SK-N-SH (cell line): ENCODE measurements at regions not wholly inside any gene's neighbourhood (a gene's known extent, or its start where the extent isn't known, plus 50 kb on each side); places are given as distances from the start of the nearest gene placed in this dataset.

Source experiments
- CTCF ChIA-PET: fragments of 300-600, 350-600 bp; formaldehyde crosslinking; extraction: SDS; loops from one replicate; lab custom pipeline; 2021; lab: Yijun Ruan, JAX
- POLR2A ChIA-PET: fragments of 350-600 bp; sonication (Branson Sonifier 250); formaldehyde crosslinking; extraction: SDS; loops from one replicate; lab custom pipeline; 2020; ENCODE audit warnings: antibody characterized with exemption, inconsistent platforms; lab: Yijun Ruan, JAX
- DNase-seq: peaks from one replicate; pipeline ENCODE4 v3.0.0; 2012
- H2AFZ ChIP-seq: fragments of 200-600 bp; sonication (generic); 2 replicates; pipeline ENCODE4 v1.8.1; 2016; ENCODE audit warnings: antibody characterized with exemption, mild to moderate bottlenecking, low read depth
- H3F3A ChIP-seq: fragments of 200-600 bp; sonication (generic); replicated peaks from 2 replicates; pipeline ENCODE3; 2016; ENCODE audit warnings: antibody characterized with exemption, mild to moderate bottlenecking; ENCODE audit not compliant: insufficient read depth
- H3K27ac ChIP-seq, 2 experiments: fragments of 200-500 bp in 1 of 2; fragments of 200-600 bp in 1 of 2; sonication (Bioruptor generic) in 1 of 2; sonication (generic), shearing (Covaris generic) in 1 of 2; 2 replicates each; pipeline versions ENCODE4 v1.5.1 to v1.6.1; 2014 to 2016; ENCODE audit warnings: low read depth in 2 of 2, inconsistent platforms in 1 of 2, low read length in 1 of 2, mild to moderate bottlenecking in 1 of 2, mixed read lengths in 1 of 2
- H3K27me3 ChIP-seq: fragments of 200-600 bp; sonication (generic), shearing (Covaris generic); 2 replicates; pipeline ENCODE4 v1.6.1; 2016; ENCODE audit warnings: mixed run types; ENCODE audit not compliant: insufficient read depth
- H3K36me3 ChIP-seq, 2 experiments: fragments of 200-500 bp in 1 of 2; fragments of 200-600 bp in 1 of 2; sonication (Bioruptor generic) in 1 of 2; sonication (generic) in 1 of 2; replicated peaks in 1 of 2; 2 replicates each; pipeline versions ENCODE3 to v1.5.1; 2014 to 2016; ENCODE audit warnings: low read length in 1 of 2, mild to moderate bottlenecking in 1 of 2; ENCODE audit not compliant: insufficient read depth in 2 of 2, control insufficient read depth in 1 of 2
- H3K4me1 ChIP-seq, 2 experiments: fragments of 200-500 bp in 1 of 2; fragments of 200-600 bp in 1 of 2; sonication (Bioruptor generic) in 1 of 2; sonication (generic), shearing (Covaris generic) in 1 of 2; 2 replicates each; pipeline versions ENCODE4 v1.5.1 to v1.6.1; 2014 to 2016; ENCODE audit warnings: low read depth in 1 of 2, low read length in 1 of 2, mixed run types in 1 of 2; ENCODE audit not compliant: insufficient read depth in 2 of 2, control insufficient read depth in 1 of 2
- H3K4me2 ChIP-seq: fragments of 200-600 bp; sonication (generic), shearing (Covaris generic); 2 replicates; pipeline ENCODE4 v1.6.1; 2017; ENCODE audit warnings: mixed run types
- H3K4me3 ChIP-seq, 2 experiments: fragments of 200-500 bp in 1 of 2; fragments of 200-600 bp in 1 of 2; sonication (Bioruptor generic) in 1 of 2; sonication (generic), shearing (Covaris generic) in 1 of 2; 2 replicates each; pipeline versions ENCODE4 v1.5.1 to v1.8.1; 2014 to 2016; ENCODE audit warnings: low read depth in 2 of 2, inconsistent platforms in 1 of 2, low read length in 1 of 2, mild to moderate bottlenecking in 1 of 2, mixed read lengths in 1 of 2, moderate library complexity in 1 of 2
- H3K79me2 ChIP-seq: fragments of 200-600 bp; sonication (generic); 2 replicates; pipeline ENCODE4 v1.8.1; 2017; ENCODE audit warnings: mild to moderate bottlenecking; ENCODE audit not compliant: insufficient read depth
- H3K9ac ChIP-seq: fragments of 200-600 bp; sonication (generic); 2 replicates; pipeline ENCODE4 v1.6.1; 2017; ENCODE audit warnings: mixed run types
- H3K9me2 ChIP-seq: fragments of 200-600 bp; sonication (generic); 2 replicates; pipeline ENCODE4 v1.6.1; 2017; ENCODE audit warnings: mixed run types
- H3K9me3 ChIP-seq: fragments of 200-600 bp; sonication (generic); 2 replicates; pipeline ENCODE4 v1.6.1; 2017; ENCODE audit warnings: mixed run types, mild to moderate bottlenecking, moderate library complexity
- H4K20me1 ChIP-seq: fragments of 200-600 bp; sonication (generic); 2 replicates; pipeline ENCODE4 v1.6.1; 2017; ENCODE audit warnings: mild to moderate bottlenecking, mixed run types; ENCODE audit not compliant: insufficient read depth
- CHD2 ChIP-seq: fragments of 150-350 bp; IDR thresholded peaks from 2 replicates; pipeline ENCODE4 v1.6.1; 2018; ENCODE audit warnings: low read length; ENCODE audit not compliant: partially characterized antibody
- ELF1 ChIP-seq: IDR thresholded peaks from 2 replicates; pipeline ENCODE4 v1.4.0; 2012
- FOXJ3 ChIP-seq: sonication (generic); formaldehyde crosslinking; IDR thresholded peaks from 2 replicates; pipeline ENCODE4 v1.5.1; 2020; ENCODE audit warnings: mild to moderate bottlenecking, missing genetic modification reagents
- GABPA ChIP-seq: IDR thresholded peaks from 2 replicates; pipeline ENCODE4 v1.4.0; 2012; ENCODE audit warnings: low read depth, mild to moderate bottlenecking
- JUND ChIP-seq: IDR thresholded peaks from 2 replicates; pipeline ENCODE4 v1.4.0; 2012
- NRF1 ChIP-seq: IDR thresholded peaks from 2 replicates; pipeline ENCODE4 v1.6.1; 2012; ENCODE audit warnings: low read depth, mild to moderate bottlenecking, low read length
- RXRA ChIP-seq: IDR thresholded peaks from 2 replicates; pipeline ENCODE4 v1.4.0; 2012; ENCODE audit warnings: low read depth, mild to moderate bottlenecking, borderline replicate concordance
- SMC3 ChIP-seq: IDR thresholded peaks from 2 replicates; pipeline ENCODE4 v1.6.1; 2012; ENCODE audit warnings: low read depth, low read length, improper control_type of control experiment
- TEAD4 ChIP-seq: IDR thresholded peaks from 2 replicates; pipeline ENCODE4 v1.4.0; 2012; ENCODE audit warnings: mild to moderate bottlenecking, borderline replicate concordance; ENCODE audit not compliant: insufficient read depth
- WGBS: methylation state at CpG from one replicate; pipeline ENCODE4 v1.1.6; 2017; ENCODE audit warnings: low lambda C conversion rate; 5-methylcytosine and 5-hydroxymethylcytosine counted together
- TF ChIP-seq, protein P1 (sequence below): IDR thresholded peaks from 2 replicates; pipeline ENCODE4 v1.4.0; 2012; ENCODE audit warnings: low read depth, borderline replicate concordance
- TF ChIP-seq, protein P2 (sequence below): fragments of 150-350 bp; IDR thresholded peaks from 2 replicates; pipeline ENCODE4 v1.6.1; 2016; ENCODE audit warnings: mild to moderate bottlenecking, low read depth, low read length
- TF ChIP-seq, protein P3 (sequence below): fragments of 200-600 bp; sonication (generic); IDR thresholded peaks from 2 replicates; pipeline ENCODE4 v1.6.1; 2017; ENCODE audit warnings: antibody characterized with exemption, mild to moderate bottlenecking, moderate library complexity
- TF ChIP-seq, protein P4 (sequence below): IDR thresholded peaks from 2 replicates; pipeline ENCODE4 v1.6.1; 2012; ENCODE audit warnings: mild to moderate bottlenecking, low read depth, low read length, moderate library complexity

DNA sequence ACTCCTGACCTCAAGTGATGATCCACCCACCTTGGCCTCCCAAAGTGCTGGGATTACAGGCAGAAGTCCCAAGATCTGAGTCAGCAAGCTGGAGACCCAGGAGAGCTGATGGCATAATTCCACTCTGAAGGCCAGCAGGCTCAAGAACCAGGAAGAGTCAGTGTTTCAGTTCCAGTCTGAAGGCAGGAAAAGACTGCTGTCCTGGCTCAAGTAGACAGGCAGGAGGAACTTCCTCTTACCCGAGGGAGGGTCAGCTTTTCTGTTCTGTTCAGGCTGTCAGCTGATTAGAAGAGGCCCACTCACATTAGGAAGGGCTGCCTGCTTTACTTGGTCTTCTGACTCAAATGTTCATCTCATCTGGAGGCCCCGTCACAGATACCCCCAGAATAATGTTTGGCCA is 206.0 kb upstream of the MYL2 start:
- H3K4me3 ChIP-seq: no peak overlapping the region
- ChIA-PET POLR2A (no interaction called here), CTCF (interaction anchor here (1.1 to 1.2 kb wide), 2 partner anchors 10 to 12 kb away, joined by 3 read pairs; no protein-coding TSS in a partner anchor)
- no peaks in the 10 kb centered on the region for H3K9me3 ChIP-seq
- H3K9me2 ChIP-seq: no peaks in the 10 kb centered on the region
- no peak overlapping the region for H3K27ac ChIP-seq
- no peaks in the 10 kb centered on the region for H4K20me1 ChIP-seq
- H3K4me1 ChIP-seq: peaks cover 0 to 16% of the 10 kb centered on the region in 2 experiments; a peak in 2 of 4 replicates
- TF ChIP-seq, protein P1, sequence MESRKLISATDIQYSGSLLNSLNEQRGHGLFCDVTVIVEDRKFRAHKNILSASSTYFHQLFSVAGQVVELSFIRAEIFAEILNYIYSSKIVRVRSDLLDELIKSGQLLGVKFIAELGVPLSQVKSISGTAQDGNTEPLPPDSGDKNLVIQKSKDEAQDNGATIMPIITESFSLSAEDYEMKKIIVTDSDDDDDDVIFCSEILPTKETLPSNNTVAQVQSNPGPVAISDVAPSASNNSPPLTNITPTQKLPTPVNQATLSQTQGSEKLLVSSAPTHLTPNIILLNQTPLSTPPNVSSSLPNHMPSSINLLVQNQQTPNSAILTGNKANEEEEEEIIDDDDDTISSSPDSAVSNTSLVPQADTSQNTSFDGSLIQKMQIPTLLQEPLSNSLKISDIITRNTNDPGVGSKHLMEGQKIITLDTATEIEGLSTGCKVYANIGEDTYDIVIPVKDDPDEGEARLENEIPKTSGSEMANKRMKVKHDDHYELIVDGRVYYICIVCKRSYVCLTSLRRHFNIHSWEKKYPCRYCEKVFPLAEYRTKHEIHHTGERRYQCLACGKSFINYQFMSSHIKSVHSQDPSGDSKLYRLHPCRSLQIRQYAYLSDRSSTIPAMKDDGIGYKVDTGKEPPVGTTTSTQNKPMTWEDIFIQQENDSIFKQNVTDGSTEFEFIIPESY: no peak
- TF ChIP-seq, all 33 proteins: peak for 0
- DNase-seq: no peak
- no peaks in the 10 kb centered on the region for H3K79me2 ChIP-seq
- H3K36me3 ChIP-seq: no peaks in the 10 kb centered on the region
- H3F3A ChIP-seq: no peaks in the 10 kb centered on the region
- H3K27me3 ChIP-seq: no peaks in the 10 kb centered on the region
- no peak overlapping the region for H2AFZ ChIP-seq
- no peak overlapping the region for H3K4me2 ChIP-seq
- no peak overlapping the region for H3K9ac ChIP-seq
- WGBS: 30% methylated on average over 2 of the region's 2 CpGs

DNA sequence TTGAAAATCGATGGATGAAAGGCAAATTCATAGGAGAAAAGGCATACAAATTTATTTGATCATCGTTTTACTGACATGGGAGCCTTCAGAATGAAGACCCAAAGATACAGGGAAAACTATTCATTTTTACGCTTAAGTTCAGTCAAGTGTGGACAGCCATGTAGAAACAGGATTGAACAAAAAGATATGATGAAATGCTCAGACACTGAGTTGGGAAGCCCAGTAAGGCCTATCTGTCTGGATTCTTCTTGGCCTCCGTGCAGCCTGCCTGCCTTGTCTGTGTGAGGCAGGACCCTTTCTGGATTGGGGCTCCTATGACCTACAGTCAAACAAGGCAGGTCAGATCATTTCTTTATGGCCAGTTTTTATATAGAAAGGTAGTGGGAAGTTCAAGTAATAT is 203.8 kb upstream of the MYL2 start:
- no peak for DNase-seq
- H4K20me1 ChIP-seq: no peaks in the 10 kb centered on the region
- H2AFZ ChIP-seq: no peak overlapping the region
- H3K4me1 ChIP-seq: peaks cover 0 to 14% of the 10 kb centered on the region in 2 experiments; a peak in 2 of 4 replicates
- H3K9me2 ChIP-seq: no peaks in the 10 kb centered on the region
- ChIA-PET CTCF (no interaction called here), POLR2A (no interaction called here)
- H3K27ac ChIP-seq: no peak overlapping the region
- no peaks in the 10 kb centered on the region for H3K9me3 ChIP-seq
- H3K27me3 ChIP-seq: no peaks in the 10 kb centered on the region
- no peaks in the 10 kb centered on the region for H3K36me3 ChIP-seq
- no peak overlapping the region for H3K9ac ChIP-seq
- no peaks in the 10 kb centered on the region for H3K79me2 ChIP-seq
- no peaks in the 10 kb centered on the region for H3F3A ChIP-seq
- TF ChIP-seq, protein P2, sequence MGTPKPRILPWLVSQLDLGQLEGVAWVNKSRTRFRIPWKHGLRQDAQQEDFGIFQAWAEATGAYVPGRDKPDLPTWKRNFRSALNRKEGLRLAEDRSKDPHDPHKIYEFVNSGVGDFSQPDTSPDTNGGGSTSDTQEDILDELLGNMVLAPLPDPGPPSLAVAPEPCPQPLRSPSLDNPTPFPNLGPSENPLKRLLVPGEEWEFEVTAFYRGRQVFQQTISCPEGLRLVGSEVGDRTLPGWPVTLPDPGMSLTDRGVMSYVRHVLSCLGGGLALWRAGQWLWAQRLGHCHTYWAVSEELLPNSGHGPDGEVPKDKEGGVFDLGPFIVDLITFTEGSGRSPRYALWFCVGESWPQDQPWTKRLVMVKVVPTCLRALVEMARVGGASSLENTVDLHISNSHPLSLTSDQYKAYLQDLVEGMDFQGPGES: no peak
- TF ChIP-seq ELF1: no peak
- TF ChIP-seq GABPA: no peak
- no peak for TF ChIP-seq SMC3
- TF ChIP-seq, protein P3, sequence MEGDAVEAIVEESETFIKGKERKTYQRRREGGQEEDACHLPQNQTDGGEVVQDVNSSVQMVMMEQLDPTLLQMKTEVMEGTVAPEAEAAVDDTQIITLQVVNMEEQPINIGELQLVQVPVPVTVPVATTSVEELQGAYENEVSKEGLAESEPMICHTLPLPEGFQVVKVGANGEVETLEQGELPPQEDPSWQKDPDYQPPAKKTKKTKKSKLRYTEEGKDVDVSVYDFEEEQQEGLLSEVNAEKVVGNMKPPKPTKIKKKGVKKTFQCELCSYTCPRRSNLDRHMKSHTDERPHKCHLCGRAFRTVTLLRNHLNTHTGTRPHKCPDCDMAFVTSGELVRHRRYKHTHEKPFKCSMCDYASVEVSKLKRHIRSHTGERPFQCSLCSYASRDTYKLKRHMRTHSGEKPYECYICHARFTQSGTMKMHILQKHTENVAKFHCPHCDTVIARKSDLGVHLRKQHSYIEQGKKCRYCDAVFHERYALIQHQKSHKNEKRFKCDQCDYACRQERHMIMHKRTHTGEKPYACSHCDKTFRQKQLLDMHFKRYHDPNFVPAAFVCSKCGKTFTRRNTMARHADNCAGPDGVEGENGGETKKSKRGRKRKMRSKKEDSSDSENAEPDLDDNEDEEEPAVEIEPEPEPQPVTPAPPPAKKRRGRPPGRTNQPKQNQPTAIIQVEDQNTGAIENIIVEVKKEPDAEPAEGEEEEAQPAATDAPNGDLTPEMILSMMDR: no peak
- TF ChIP-seq, protein P4, sequence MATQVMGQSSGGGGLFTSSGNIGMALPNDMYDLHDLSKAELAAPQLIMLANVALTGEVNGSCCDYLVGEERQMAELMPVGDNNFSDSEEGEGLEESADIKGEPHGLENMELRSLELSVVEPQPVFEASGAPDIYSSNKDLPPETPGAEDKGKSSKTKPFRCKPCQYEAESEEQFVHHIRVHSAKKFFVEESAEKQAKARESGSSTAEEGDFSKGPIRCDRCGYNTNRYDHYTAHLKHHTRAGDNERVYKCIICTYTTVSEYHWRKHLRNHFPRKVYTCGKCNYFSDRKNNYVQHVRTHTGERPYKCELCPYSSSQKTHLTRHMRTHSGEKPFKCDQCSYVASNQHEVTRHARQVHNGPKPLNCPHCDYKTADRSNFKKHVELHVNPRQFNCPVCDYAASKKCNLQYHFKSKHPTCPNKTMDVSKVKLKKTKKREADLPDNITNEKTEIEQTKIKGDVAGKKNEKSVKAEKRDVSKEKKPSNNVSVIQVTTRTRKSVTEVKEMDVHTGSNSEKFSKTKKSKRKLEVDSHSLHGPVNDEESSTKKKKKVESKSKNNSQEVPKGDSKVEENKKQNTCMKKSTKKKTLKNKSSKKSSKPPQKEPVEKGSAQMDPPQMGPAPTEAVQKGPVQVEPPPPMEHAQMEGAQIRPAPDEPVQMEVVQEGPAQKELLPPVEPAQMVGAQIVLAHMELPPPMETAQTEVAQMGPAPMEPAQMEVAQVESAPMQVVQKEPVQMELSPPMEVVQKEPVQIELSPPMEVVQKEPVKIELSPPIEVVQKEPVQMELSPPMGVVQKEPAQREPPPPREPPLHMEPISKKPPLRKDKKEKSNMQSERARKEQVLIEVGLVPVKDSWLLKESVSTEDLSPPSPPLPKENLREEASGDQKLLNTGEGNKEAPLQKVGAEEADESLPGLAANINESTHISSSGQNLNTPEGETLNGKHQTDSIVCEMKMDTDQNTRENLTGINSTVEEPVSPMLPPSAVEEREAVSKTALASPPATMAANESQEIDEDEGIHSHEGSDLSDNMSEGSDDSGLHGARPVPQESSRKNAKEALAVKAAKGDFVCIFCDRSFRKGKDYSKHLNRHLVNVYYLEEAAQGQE: no peak
- no peak for TF ChIP-seq NRF1
- no peak for TF ChIP-seq FOXJ3 (CRISPR knock-in tag)
- no peak for TF ChIP-seq RXRA
- TF ChIP-seq JUND: no peak
- TF ChIP-seq, protein P1: no peak
- TF ChIP-seq TEAD4: no peak
- TF ChIP-seq CHD2: no peak
- no peak overlapping the region for H3K4me2 ChIP-seq
- no peak overlapping the region for H3K4me3 ChIP-seq
- 42% methylated on average over 4 of the region's 4 CpGs for WGBS
